NOMO-1 treated with DMSO at 0.1 percent for 48 hours (cell line): ENCODE measurements at regions not wholly inside any gene's neighbourhood (a gene's known extent, or its start where the extent isn't known, plus 50 kb on each side); places are given as distances from the start of the nearest gene placed in this dataset.

Experiments
- DNase-seq: peaks from one replicate; lab custom pipeline; 2025; ENCODE audit not compliant: unreplicated experiment; lab: John Stamatoyannopoulos, UW

GRCh38 chr5:175579742-175580432 is 78.0 kb upstream of the HRH2 start:
- peak; percentile 38 for DNase-seq

- DNase-seq: no peak
These were observed 75.2 kb upstream of the HRH2 start for GRCh38 chr5:175582697-175583096.

GRCh38 chr5:175585567-175585966 is 72.3 kb upstream of the HRH2 start:
- no peak for DNase-seq

GRCh38 chr5:175588709-175589429 is 69.0 kb upstream of the HRH2 start:
- DNase-seq: no peak

- DNase-seq: no peak
These were observed 68.2 kb upstream of the HRH2 start for GRCh38 chr5:175589714-175590113.

- DNase-seq: peak; percentile 90
These were observed 67.4 kb upstream of the HRH2 start for GRCh38 chr5:175590471-175590881.

GRCh38 chr5:175591293-175591692 is 66.6 kb upstream of the HRH2 start:
- DNase-seq: no peak

GRCh38 chr5:175593794-175594193 is 64.1 kb upstream of the HRH2 start:
- DNase-seq: no peak

- DNase-seq: no peak
These were observed 62.0 kb upstream of the HRH2 start for GRCh38 chr5:175595905-175596304.

- no peak for DNase-seq
These were observed 61.1 kb upstream of the HRH2 start for GRCh38 chr5:175596761-175597189.

- no peak for DNase-seq
These were observed 60.2 kb upstream of the HRH2 start for GRCh38 chr5:175597718-175598117.

- no peak for DNase-seq
These were observed 59.1 kb upstream of the HRH2 start for GRCh38 chr5:175598774-175599173.

GRCh38 chr5:175599210-175599609 is 58.7 kb upstream of the HRH2 start:
- no peak for DNase-seq

GRCh38 chr5:175603987-175604739 is 53.7 kb upstream of the HRH2 start:
- no peak for DNase-seq

GRCh38 chr5:175606409-175606808 is 51.5 kb upstream of the HRH2 start:
- DNase-seq: peak; percentile 57
